Neural cell (in vitro differentiated cells): ENCODE measurements at regions not wholly inside any gene's neighbourhood (a gene's known extent, or its start where the extent isn't known, plus 50 kb on each side); places are given as distances from the start of the nearest gene placed in this dataset.

Source experiments
- H2AFZ ChIP-seq: fragments of 200-600, 300-800 bp; sonication (generic), shearing (Covaris generic); 2 replicates; pipeline ENCODE4 v1.6.0; 2014; ENCODE audit warnings: low read depth, mild to moderate bottlenecking, antibody characterized with exemption, low read length, moderate library complexity
- H3F3A ChIP-seq: fragments of 200-600 bp; shearing (Covaris generic); 2 replicates; pipeline ENCODE4 v1.6.1; 2016; ENCODE audit warnings: mild to moderate bottlenecking, moderate library complexity, mixed read lengths, antibody characterized with exemption, low read length; ENCODE audit not compliant: insufficient read depth, poor library complexity, severe bottlenecking
- H3K27ac ChIP-seq: fragments of 200-600, 300-800 bp; sonication (generic), shearing (Covaris generic); 2 replicates; pipeline ENCODE4 v1.5.1; 2014; ENCODE audit warnings: mild to moderate bottlenecking, low read length, moderate library complexity
- H3K27me3 ChIP-seq: fragments of 300-800, 200-600 bp; sonication (generic), shearing (Covaris generic); 2 replicates; pipeline ENCODE4 v1.6.0; 2014; ENCODE audit warnings: mild to moderate bottlenecking, low read depth, low read length, moderate library complexity; ENCODE audit not compliant: insufficient read depth
- H3K36me3 ChIP-seq: fragments of 300-800, 200-600 bp; sonication (generic), shearing (Covaris generic); 2 replicates; pipeline ENCODE4 v1.5.1; 2014; ENCODE audit warnings: mild to moderate bottlenecking, antibody characterized with exemption, low read length, moderate library complexity; ENCODE audit not compliant: insufficient read depth
- H3K4me2 ChIP-seq: fragments of 300-800, 200-600 bp; sonication (generic), shearing (Covaris generic); 2 replicates; pipeline ENCODE4 v1.6.0; 2014; ENCODE audit warnings: mild to moderate bottlenecking, low read length
- H3K4me3 ChIP-seq: fragments of 300-800, 200-600 bp; sonication (generic), shearing (Covaris generic); 2 replicates; pipeline ENCODE4 v1.5.1; 2014; ENCODE audit warnings: mild to moderate bottlenecking, low read length, moderate library complexity
- H3K79me2 ChIP-seq: fragments of 200-600 bp; shearing (Covaris generic); replicated peaks from 2 replicates; pipeline ENCODE4 v1.6.0; 2014; ENCODE audit warnings: mild to moderate bottlenecking, low read length, moderate library complexity; ENCODE audit not compliant: insufficient read depth
- H3K9ac ChIP-seq: fragments of 300-800, 200-600 bp; sonication (generic), shearing (Covaris generic); 2 replicates; pipeline ENCODE4 v1.6.1; 2016; ENCODE audit warnings: mild to moderate bottlenecking, low read length, mixed read lengths
- H3K9me2 ChIP-seq: fragments of 200-600 bp; shearing (Covaris generic); 2 replicates; pipeline ENCODE4 v1.6.1; 2016; ENCODE audit warnings: mild to moderate bottlenecking, low read length, mixed read lengths; ENCODE audit not compliant: insufficient read depth
- H3K9me3 ChIP-seq: fragments of 200-600, 300-800 bp; sonication (generic), shearing (Covaris generic); 2 replicates; pipeline ENCODE4 v1.6.1; 2016; ENCODE audit warnings: mild to moderate bottlenecking, mixed run types, low read length, moderate library complexity, mixed read lengths
- H4K20me1 ChIP-seq: fragments of 200-600 bp; shearing (Covaris generic); 2 replicates; pipeline ENCODE4 v1.6.1; 2016; ENCODE audit warnings: mild to moderate bottlenecking, mixed run types; ENCODE audit not compliant: insufficient read depth
- CTCF ChIP-seq: fragments of 450-650 bp; IDR thresholded peaks from 2 replicates; pipeline ENCODE4 v1.5.1; 2014; ENCODE audit warnings: antibody characterized with exemption, mild to moderate bottlenecking, moderate library complexity; ENCODE audit not compliant: poor library complexity, severe bottlenecking
- EP300 ChIP-seq: fragments of 450-650 bp; conservative IDR thresholded peaks from 2 replicates; pipeline ENCODE4 v1.6.1; 2014; ENCODE audit warnings: antibody characterized with exemption, mild to moderate bottlenecking, moderate library complexity; ENCODE audit not compliant: poor library complexity, severe bottlenecking
- EZH2 ChIP-seq: fragments of 200-600, 300-800 bp; shearing (Covaris generic), sonication (generic); IDR thresholded peaks from 2 replicates; pipeline ENCODE4 v1.6.1; 2014; ENCODE audit warnings: antibody characterized with exemption, low read length, borderline replicate concordance, mild to moderate bottlenecking; ENCODE audit not compliant: insufficient read depth, poor library complexity, severe bottlenecking
- MXI1 ChIP-seq: fragments of 450-650 bp; conservative IDR thresholded peaks from 2 replicates; pipeline ENCODE4 v1.6.1; 2014; ENCODE audit warnings: antibody characterized with exemption, mild to moderate bottlenecking; ENCODE audit not compliant: poor library complexity, severe bottlenecking
- POLR2AphosphoS5 ChIP-seq: IDR thresholded peaks from 2 replicates; pipeline ENCODE4 v1.6.1; 2012
- RAD21 ChIP-seq: fragments of 450-650 bp; conservative IDR thresholded peaks from 2 replicates; pipeline ENCODE4 v1.6.1; 2014; ENCODE audit warnings: antibody characterized with exemption, mild to moderate bottlenecking, moderate library complexity
- SMC3 ChIP-seq: fragments of 450-650 bp; conservative IDR thresholded peaks from 2 replicates; pipeline ENCODE4 v1.6.1; 2014; ENCODE audit warnings: antibody characterized with exemption, mild to moderate bottlenecking, moderate library complexity; ENCODE audit not compliant: poor library complexity
- TAF1 ChIP-seq: IDR thresholded peaks from 2 replicates; pipeline ENCODE4 v1.6.1; 2012; ENCODE audit warnings: low read depth
- TF ChIP-seq, protein P1 (sequence below): IDR thresholded peaks from 2 replicates; pipeline ENCODE4 v1.6.1; 2012; ENCODE audit warnings: borderline replicate concordance

GRCh38 chr5:58359981-58360380 is 99.9 kb downstream of the PLK2 start:
- H3K9me2 ChIP-seq, result no peaks in the 10 kb centered on the region
- no peaks in the 10 kb centered on the region for H3K36me3 ChIP-seq
- TF ChIP-seq CTCF (no peak), TAF1 (no peak), EZH2 (no peak), RAD21 (no peak), MXI1 (no peak), POLR2AphosphoS5 (no peak), EP300 (no peak), SMC3 (no peak)
- TF ChIP-seq, protein P1, sequence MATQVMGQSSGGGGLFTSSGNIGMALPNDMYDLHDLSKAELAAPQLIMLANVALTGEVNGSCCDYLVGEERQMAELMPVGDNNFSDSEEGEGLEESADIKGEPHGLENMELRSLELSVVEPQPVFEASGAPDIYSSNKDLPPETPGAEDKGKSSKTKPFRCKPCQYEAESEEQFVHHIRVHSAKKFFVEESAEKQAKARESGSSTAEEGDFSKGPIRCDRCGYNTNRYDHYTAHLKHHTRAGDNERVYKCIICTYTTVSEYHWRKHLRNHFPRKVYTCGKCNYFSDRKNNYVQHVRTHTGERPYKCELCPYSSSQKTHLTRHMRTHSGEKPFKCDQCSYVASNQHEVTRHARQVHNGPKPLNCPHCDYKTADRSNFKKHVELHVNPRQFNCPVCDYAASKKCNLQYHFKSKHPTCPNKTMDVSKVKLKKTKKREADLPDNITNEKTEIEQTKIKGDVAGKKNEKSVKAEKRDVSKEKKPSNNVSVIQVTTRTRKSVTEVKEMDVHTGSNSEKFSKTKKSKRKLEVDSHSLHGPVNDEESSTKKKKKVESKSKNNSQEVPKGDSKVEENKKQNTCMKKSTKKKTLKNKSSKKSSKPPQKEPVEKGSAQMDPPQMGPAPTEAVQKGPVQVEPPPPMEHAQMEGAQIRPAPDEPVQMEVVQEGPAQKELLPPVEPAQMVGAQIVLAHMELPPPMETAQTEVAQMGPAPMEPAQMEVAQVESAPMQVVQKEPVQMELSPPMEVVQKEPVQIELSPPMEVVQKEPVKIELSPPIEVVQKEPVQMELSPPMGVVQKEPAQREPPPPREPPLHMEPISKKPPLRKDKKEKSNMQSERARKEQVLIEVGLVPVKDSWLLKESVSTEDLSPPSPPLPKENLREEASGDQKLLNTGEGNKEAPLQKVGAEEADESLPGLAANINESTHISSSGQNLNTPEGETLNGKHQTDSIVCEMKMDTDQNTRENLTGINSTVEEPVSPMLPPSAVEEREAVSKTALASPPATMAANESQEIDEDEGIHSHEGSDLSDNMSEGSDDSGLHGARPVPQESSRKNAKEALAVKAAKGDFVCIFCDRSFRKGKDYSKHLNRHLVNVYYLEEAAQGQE, result no peak

DNA sequence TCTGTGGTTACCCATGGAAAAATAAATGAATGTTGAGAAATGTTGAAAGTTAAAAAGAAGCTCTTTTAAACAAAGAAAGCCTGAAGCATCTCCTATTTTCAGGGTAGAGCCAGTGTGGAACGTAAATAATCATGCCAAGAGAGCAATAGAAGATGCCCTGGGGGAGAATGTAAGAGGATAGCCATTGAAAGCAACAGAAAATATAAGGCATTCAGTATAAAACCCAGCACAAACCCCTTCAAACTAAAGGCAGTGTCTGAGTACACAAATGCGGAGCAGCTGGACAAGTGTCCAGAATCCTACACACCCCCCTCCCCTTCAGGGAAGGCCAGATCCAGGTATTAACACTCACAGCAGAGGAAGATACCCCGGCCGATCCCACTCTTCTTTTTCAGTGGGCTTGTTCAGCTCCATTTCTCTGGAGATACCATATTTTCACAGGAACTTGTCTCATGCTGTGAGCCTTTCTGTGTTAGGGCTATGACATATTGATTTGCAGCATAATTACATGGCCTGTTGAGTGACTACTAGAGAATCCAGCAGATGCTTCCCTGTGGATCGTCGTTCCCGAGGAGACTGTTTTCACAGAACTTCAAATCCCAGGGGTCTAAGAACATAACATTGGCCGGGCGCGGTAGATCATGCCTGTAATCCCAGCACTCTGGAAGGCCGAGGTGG is 101.2 kb downstream of the PLK2 start:
- H3F3A ChIP-seq, result no peaks in the 10 kb centered on the region

More at GRCh38 chr5:58359981-58360380, 99.9 kb downstream of the PLK2 start:
- Histone ChIP-seq H3K9ac (no peak overlapping the region), H2AFZ (no peak overlapping the region), H3K4me2 (no peak overlapping the region), H3K27ac (no peak overlapping the region), H3K4me3 (no peak overlapping the region), H3K79me2 (no peaks in the 10 kb centered on the region), H3F3A (no peaks in the 10 kb centered on the region), H3K27me3 (no peaks in the 10 kb centered on the region), H4K20me1 (no peaks in the 10 kb centered on the region), H3K9me3 (no peaks in the 10 kb centered on the region)

More for the DNA sequence above, 101.2 kb downstream of the PLK2 start:
- Histone ChIP-seq H3K9me2 (no peaks in the 10 kb centered on the region), H3K27me3 (no peaks in the 10 kb centered on the region), H3K9ac (no peak overlapping the region), H3K79me2 (no peaks in the 10 kb centered on the region), H3K36me3 (no peaks in the 10 kb centered on the region), H4K20me1 (no peaks in the 10 kb centered on the region), H3K4me2 (no peak overlapping the region), H3K4me3 (no peak overlapping the region), H3K9me3 (no peaks in the 10 kb centered on the region), H3K27ac (no peak overlapping the region), H2AFZ (no peak overlapping the region)
- no peak for TF ChIP-seq MXI1
- TF ChIP-seq POLR2AphosphoS5, result no peak
